HCT116 (cell line): ENCODE measurements at regions not wholly inside any gene's neighbourhood (a gene's known extent, or its start where the extent isn't known, plus 50 kb on each side); places are given as distances from the start of the nearest gene placed in this dataset.

Experiments
- ATAC-seq: fragments of 200-7000 bp; cut with Tn5 transposase; 2 replicates; pipeline ENCODE4 v1.9.1; 2020; ENCODE audit warnings: mild to moderate bottlenecking, moderate library complexity
- BruUV-seq: library from RNA; stranded (reverse); fragments of 400-500 nt; replicated peaks from 2 replicates; lab custom pipeline; 2021; lab: Mats Ljungman, UMichigan
- CTCF ChIA-PET: fragments of 300-600 bp; sonication (Branson Sonifier 250); formaldehyde crosslinking; loops from one replicate; lab custom pipeline; 2021; ENCODE audit warnings: antibody characterized with exemption; lab: Charles Lee
- POLR2A ChIA-PET: fragments of 300-600, 350-600 bp; sonication (Branson Sonifier 250); formaldehyde crosslinking; loops from one replicate; lab custom pipeline; 2021; ENCODE audit warnings: antibody characterized with exemption; lab: Charles Lee
- RAD21 ChIA-PET, 2 experiments: fragments of 300-600 bp; sonication (Branson Sonifier 250); formaldehyde crosslinking; loops; one replicate each; lab custom pipeline; 2023; ENCODE audit warnings: low total read pairs in 2 of 2; ENCODE audit not compliant: uncharacterized antibody in 2 of 2, unreplicated experiment in 2 of 2, low non-redundant PET in 1 of 2; lab: Charles Lee
- DNase-seq: peaks from one replicate; pipeline ENCODE4 v3.0.0-alpha.2; 2010; ENCODE audit warnings: low read depth, low spot score
- H2AFZ ChIP-seq: fragments of 200-600 bp; shearing (Covaris generic), sonication (generic); 2 replicates; pipeline ENCODE4 v1.6.1; 2017; ENCODE audit warnings: low read depth, mixed run types, mixed read lengths, antibody characterized with exemption, low read length; ENCODE audit not compliant: poor library complexity, severe bottlenecking
- H3K27ac ChIP-seq: 2 replicates; pipeline ENCODE4 v1.5.1; 2012; ENCODE audit warnings: low read depth, low read length
- H3K27me3 ChIP-seq: fragments of 200-600 bp; sonication (generic); 2 replicates; pipeline ENCODE4 v1.6.1; 2016; ENCODE audit warnings: mixed run types, low read length, mixed read lengths; ENCODE audit not compliant: insufficient read depth
- H3K36me3 ChIP-seq, 2 experiments: fragments of 200-500 bp in 1 of 2; fragments of 200-600 bp in 1 of 2; sonication (Bioruptor generic) in 1 of 2; sonication (generic) in 1 of 2; 2 replicates each; pipeline versions ENCODE4 v1.5.1 to v1.6.1; 2014 to 2016; ENCODE audit warnings: low read length in 2 of 2, inconsistent platforms in 1 of 2, mixed read lengths in 1 of 2, mixed run types in 1 of 2; ENCODE audit not compliant: insufficient read depth in 2 of 2, control insufficient read depth in 1 of 2
- H3K4me1 ChIP-seq, 2 experiments: fragments of 200-600 bp in 1 of 2; sonication (generic) in 1 of 2; 2 replicates each; pipeline versions ENCODE4 v1.5.1 to v1.6.1; 2012 to 2017; ENCODE audit warnings: low read length in 2 of 2, inconsistent platforms in 1 of 2, mild to moderate bottlenecking in 1 of 2, mixed read lengths in 1 of 2, mixed run types in 1 of 2, moderate library complexity in 1 of 2; ENCODE audit not compliant: insufficient read depth in 2 of 2, control insufficient read depth in 1 of 2
- H3K4me2 ChIP-seq: fragments of 200-600 bp; sonication (generic); 2 replicates; pipeline ENCODE4 v1.6.1; 2017; ENCODE audit warnings: mixed run types, low read length, mixed read lengths
- H3K4me3 ChIP-seq, 2 experiments: fragments of 200-600 bp in 1 of 2; sonication (generic) in 1 of 2; replicated peaks in 1 of 2; 2 replicates each; pipeline ENCODE4 v1.5.1; 2011 to 2016; ENCODE audit warnings: low read length in 2 of 2, control low read depth in 1 of 2, low read depth in 1 of 2, mild to moderate bottlenecking in 1 of 2, mixed read lengths in 1 of 2, mixed run types in 1 of 2
- H3K79me2 ChIP-seq: fragments of 200-600 bp; sonication (generic); 2 replicates; pipeline ENCODE4 v1.6.1; 2017; ENCODE audit warnings: mild to moderate bottlenecking, mixed run types, low read length, moderate library complexity, mixed read lengths; ENCODE audit not compliant: insufficient read depth
- H3K9ac ChIP-seq: fragments of 200-600 bp; sonication (generic); 2 replicates; pipeline ENCODE4 v1.6.1; 2016; ENCODE audit warnings: low read length, mixed read lengths
- H3K9me2 ChIP-seq: fragments of 200-600 bp; sonication (generic), shearing (Covaris generic); 2 replicates; pipeline ENCODE4 v1.6.1; 2017; ENCODE audit warnings: mixed run types, mild to moderate bottlenecking, moderate library complexity; ENCODE audit not compliant: insufficient read depth
- H3K9me3 ChIP-seq, 2 experiments: fragments of 200-500 bp in 1 of 2; fragments of 200-600 bp in 1 of 2; sonication (Bioruptor generic) in 1 of 2; sonication (generic) in 1 of 2; 2 replicates each; pipeline ENCODE4 v1.6.1; 2014 to 2017; ENCODE audit warnings: low read length in 2 of 2, mixed read lengths in 2 of 2, inconsistent platforms in 1 of 2, low read depth in 1 of 2, mild to moderate bottlenecking in 1 of 2, mixed run types in 1 of 2, moderate library complexity in 1 of 2; ENCODE audit not compliant: control insufficient read depth in 1 of 2, insufficient read depth in 1 of 2
- H4K20me1 ChIP-seq: fragments of 200-600 bp; sonication (generic), shearing (Covaris generic); 2 replicates; pipeline ENCODE4 v1.6.1; 2017; ENCODE audit warnings: mixed run types, mild to moderate bottlenecking, moderate library complexity; ENCODE audit not compliant: insufficient read depth
- CBX3 ChIP-seq: IDR thresholded peaks from 2 replicates; pipeline ENCODE4 v1.6.1; 2012; ENCODE audit warnings: low read depth
- CEBPB ChIP-seq: IDR thresholded peaks from 2 replicates; pipeline ENCODE4 v1.6.1; 2012; ENCODE audit warnings: low read depth
- CTCF ChIP-seq, 3 experiments: fragments of 200-600 bp in 1 of 3; sonication (generic) in 1 of 3; IDR thresholded peaks in 2 of 3; conservative IDR thresholded peaks in 1 of 3; 2 replicates each; pipeline ENCODE4 v1.5.1; 2012 to 2017; ENCODE audit warnings: low read depth in 2 of 3, low read length in 2 of 3, antibody characterized with exemption in 1 of 3, borderline replicate concordance in 1 of 3, control low read depth in 1 of 3, mild to moderate bottlenecking in 1 of 3, mixed read lengths in 1 of 3, mixed run types in 1 of 3, moderate library complexity in 1 of 3; ENCODE audit not compliant: insufficient read depth in 1 of 3
- ELF1 ChIP-seq: IDR thresholded peaks from 2 replicates; pipeline ENCODE4 v1.6.1; 2012; ENCODE audit warnings: low read depth, borderline replicate concordance
- EZH2 ChIP-seq: fragments of 200-600 bp; sonication (generic); IDR thresholded peaks from 2 replicates; pipeline ENCODE4 v1.6.1; 2017; ENCODE audit warnings: antibody characterized with exemption, mixed run types
- EZH2phosphoT487 ChIP-seq: fragments of 200-600 bp; IDR thresholded peaks from 2 replicates; pipeline ENCODE4 v1.6.1; 2018; ENCODE audit warnings: antibody characterized with exemption, borderline replicate concordance
- FOSL1 ChIP-seq: IDR thresholded peaks from 2 replicates; pipeline ENCODE4 v1.6.1; 2012; ENCODE audit warnings: low read depth
- MAX ChIP-seq: IDR thresholded peaks from 2 replicates; pipeline ENCODE4 v1.6.1; 2012
- POLR2AphosphoS5 ChIP-seq: IDR thresholded peaks from 2 replicates; pipeline ENCODE4 v1.6.1; 2011; ENCODE audit warnings: mild to moderate bottlenecking, low read depth, low read length, moderate library complexity
- REST ChIP-seq: IDR thresholded peaks from 2 replicates; pipeline ENCODE4 v1.6.1; 2012; ENCODE audit warnings: low read depth
- SIN3A ChIP-seq: IDR thresholded peaks from 2 replicates; pipeline ENCODE4 v1.6.1; 2012; ENCODE audit warnings: low read depth
- SP1 ChIP-seq: IDR thresholded peaks from 2 replicates; pipeline ENCODE4 v1.6.1; 2012; ENCODE audit warnings: low read depth
- SRF ChIP-seq: IDR thresholded peaks from 2 replicates; pipeline ENCODE4 v1.6.1; 2012; ENCODE audit warnings: low read depth
- YY1 ChIP-seq: IDR thresholded peaks from 2 replicates; pipeline ENCODE4 v1.6.1; 2011; ENCODE audit warnings: low read length, low read depth, moderate library complexity, mild to moderate bottlenecking; ENCODE audit not compliant: insufficient replicate concordance; ENCODE audit errors: extremely low read depth
- ZBTB33 ChIP-seq: IDR thresholded peaks from 2 replicates; pipeline ENCODE4 v1.6.1; 2011; ENCODE audit warnings: mild to moderate bottlenecking, low read length, moderate library complexity; ENCODE audit not compliant: insufficient replicate concordance; ENCODE audit errors: extremely low read depth
- ZFX ChIP-seq: fragments of 450-650 bp; IDR thresholded peaks from 2 replicates; pipeline ENCODE4 v1.6.1; 2017
- ZNF274 ChIP-seq: fragments of 200-500 bp; sonication (Bioruptor generic); IDR thresholded peaks from 2 replicates; pipeline ENCODE4 v1.6.1; 2014; ENCODE audit warnings: mild to moderate bottlenecking, low read depth, low read length, inconsistent platforms
- intact Hi-C: fragments of 100-400 bp; cut with micrococcal nuclease; formaldehyde crosslinking; loops from 2 replicates; pipeline ENCODE4 v1.10.0; 2022

- intact Hi-C loops = no loop called here
- ChIA-PET CTCF (no interaction called here), RAD21 (no interaction called here)
Observed at GRCh38 chr9:93801581-93802284, 153.4 kb downstream of the BARX1 start.

More at GRCh38 chr9:93801581-93802284, 153.4 kb downstream of the BARX1 start:
- TF ChIP-seq FOSL1 (no peak), SP1 (no peak), EZH2 (no peak), EZH2phosphoT487 (no peak), CTCF (IDR thresholded peaks at IDR 0.05 in 2 of 3, conservative IDR thresholded peaks at IDR 0.05 in 1 of 3; ENCODE audit: borderline replicate concordance in 1 of 3, insufficient read depth in 1 of 3, low read depth in 2 of 3, low read length in 2 of 3) (no peak), MAX (no peak), CEBPB (no peak), ZBTB33 (no peak), REST (no peak), SIN3A (no peak), YY1 (no peak), POLR2AphosphoS5 (no peak), ZFX (no peak), ZNF274 (no peak), SRF (no peak), CBX3 (no peak), ELF1 (no peak)
- Histone ChIP-seq H3K27me3 (no peaks in the 10 kb centered on the region), H3K27ac (no peak overlapping the region), H3K4me3 (no peak overlapping the region), H2AFZ (no peak overlapping the region), H3K79me2 (no peaks in the 10 kb centered on the region), H3K9ac (no peak overlapping the region), H3K4me1 (no peaks in the 10 kb centered on the region), H3K9me2 (no peaks in the 10 kb centered on the region), H3K9me3 (no peaks in the 10 kb centered on the region), H4K20me1 (no peaks in the 10 kb centered on the region), H3K36me3 (no peaks in the 10 kb centered on the region), H3K4me2 (no peak overlapping the region)
- ATAC-seq (no peak), DNase-seq (no peak)
- POLR2A ChIA-PET = no interaction called here
- no TSS peak for BruUV-seq
